Fibroblast of lung (primary cell): ENCODE measurements at regions not wholly inside any gene's neighbourhood (a gene's known extent, or its start where the extent isn't known, plus 50 kb on each side); places are given as distances from the start of the nearest gene placed in this dataset.

Experiments
- DNase-seq, 2 donors: peaks; one replicate each; pipeline versions ENCODE4 v3.0.0 to v3.0.0-alpha.2; 2010; ENCODE audit warnings: low read depth in 2 of 2
- H2AFZ ChIP-seq: 2 replicates; pipeline ENCODE4 v1.5.1; 2012; ENCODE audit warnings: low read length, control low read depth, inconsistent platforms
- H3K27ac ChIP-seq: 2 replicates; pipeline ENCODE4 v1.5.1; 2011; ENCODE audit warnings: low read length, control low read depth; ENCODE audit not compliant: insufficient read depth
- H3K27me3 ChIP-seq: 2 replicates; pipeline ENCODE4 v1.5.1; 2011; ENCODE audit warnings: mild to moderate bottlenecking, low read length; ENCODE audit not compliant: control insufficient read depth, insufficient read depth
- H3K36me3 ChIP-seq: 2 replicates; pipeline ENCODE4 v1.5.1; 2011; ENCODE audit warnings: low read length; ENCODE audit not compliant: control insufficient read depth, insufficient read depth
- H3K4me1 ChIP-seq: 2 replicates; pipeline ENCODE4 v1.5.1; 2011; ENCODE audit warnings: low read length; ENCODE audit not compliant: control insufficient read depth, insufficient read depth; ENCODE audit errors: extremely low read depth
- H3K4me2 ChIP-seq: 2 replicates; pipeline ENCODE4 v1.5.1; 2011; ENCODE audit warnings: low read length, control low read depth; ENCODE audit not compliant: insufficient read depth; ENCODE audit errors: extremely low read depth
- H3K4me3 ChIP-seq, 4 experiments: fragments of 200-600 bp in 1 of 4; sonication (generic) in 1 of 4; replicated peaks in 1 of 4; 2 replicates each; pipeline ENCODE4 v1.5.1; 2011 to 2016; ENCODE audit warnings: low read length in 4 of 4, low read depth in 3 of 4, mild to moderate bottlenecking in 3 of 4, control low read depth in 2 of 4, inconsistent platforms in 1 of 4, mixed read lengths in 1 of 4; ENCODE audit not compliant: insufficient read depth in 1 of 4; ENCODE audit errors: control extremely low read depth in 1 of 4
- H3K79me2 ChIP-seq: 2 replicates; pipeline ENCODE4 v1.5.1; 2012; ENCODE audit warnings: mild to moderate bottlenecking, low read length, inconsistent platforms; ENCODE audit not compliant: control insufficient read depth, insufficient read depth
- H3K9ac ChIP-seq: 2 replicates; pipeline ENCODE4 v1.5.1; 2011; ENCODE audit warnings: mild to moderate bottlenecking, low read length, control low read depth; ENCODE audit not compliant: insufficient read depth
- H3K9me3 ChIP-seq: 2 replicates; pipeline ENCODE4 v1.5.1; 2012; ENCODE audit warnings: low read depth, low read length; ENCODE audit not compliant: control insufficient read depth, insufficient read depth
- H4K20me1 ChIP-seq: 2 replicates; pipeline ENCODE4 v1.5.1; 2011; ENCODE audit warnings: low read length; ENCODE audit not compliant: control insufficient read depth, insufficient read depth; ENCODE audit errors: extremely low read depth
- CTCF ChIP-seq, 2 donors: IDR thresholded peaks in 1 of 2; conservative IDR thresholded peaks in 1 of 2; 1 replicate in 1 of 2; 2 replicates in 1 of 2; pipeline ENCODE4 v1.5.1; 2011 to 2012; ENCODE audit warnings: low read length in 2 of 2, control low read depth in 1 of 2, inconsistent platforms in 1 of 2, low read depth in 1 of 2, mild to moderate bottlenecking in 1 of 2
- EZH2 ChIP-seq: IDR thresholded peaks from 2 replicates; pipeline ENCODE4 v1.5.1; 2012; ENCODE audit warnings: low read length, control low read depth, mild to moderate bottlenecking; ENCODE audit errors: missing control alignments

- no peaks in the 10 kb centered on the region for H3K4me1 ChIP-seq
- no peak overlapping the region for H3K9ac ChIP-seq
- TF ChIP-seq CTCF (conservative IDR thresholded peaks at IDR 0.05 in 1 of 2, IDR thresholded peaks at IDR 0.05 in 1 of 2; ENCODE audit: low read depth in 1 of 2, low read length in 2 of 2) = no peak
- TF ChIP-seq EZH2 = no peak
- H3K79me2 ChIP-seq = no peaks in the 10 kb centered on the region
- H3K4me3 ChIP-seq = no peak overlapping the region
- no peaks in the 10 kb centered on the region for H4K20me1 ChIP-seq
- H3K27ac ChIP-seq = no peak overlapping the region
- H3K9me3 ChIP-seq = no peaks in the 10 kb centered on the region
- H3K36me3 ChIP-seq = no peaks in the 10 kb centered on the region
- no peak for DNase-seq
- no peak overlapping the region for H2AFZ ChIP-seq
- no peak overlapping the region for H3K4me2 ChIP-seq
- H3K27me3 ChIP-seq = no peaks in the 10 kb centered on the region
These were observed 1100.1 kb downstream of the BRD1 start for GRCh38 chr22:48727454-48728058.

- Histone ChIP-seq H3K27ac (no peak overlapping the region), H3K27me3 (no peaks in the 10 kb centered on the region), H2AFZ (no peak overlapping the region), H3K79me2 (no peaks in the 10 kb centered on the region), H3K4me3 (no peak overlapping the region), H3K36me3 (no peaks in the 10 kb centered on the region), H3K4me1 (no peaks in the 10 kb centered on the region), H3K9ac (no peak overlapping the region), H3K4me2 (no peak overlapping the region), H3K9me3 (no peaks in the 10 kb centered on the region), H4K20me1 (no peaks in the 10 kb centered on the region)
- TF ChIP-seq EZH2 (no peak), CTCF (conservative IDR thresholded peaks at IDR 0.05 in 1 of 2, IDR thresholded peaks at IDR 0.05 in 1 of 2; ENCODE audit: low read depth in 1 of 2, low read length in 2 of 2) (no peak)
- DNase-seq = no peak
These were observed 1102.8 kb downstream of the BRD1 start for GRCh38 chr22:48724899-48725298.

GRCh38 chr22:48722661-48723060 is 1105.0 kb downstream of the BRD1 start:
- no peak for DNase-seq
- no peaks in the 10 kb centered on the region for H3K9me3 ChIP-seq
- no peaks in the 10 kb centered on the region for H3K36me3 ChIP-seq

More at GRCh38 chr22:48722661-48723060, 1105.0 kb downstream of the BRD1 start:
- Histone ChIP-seq H2AFZ (no peak overlapping the region), H3K9ac (no peak overlapping the region), H3K4me3 (no peak overlapping the region), H3K27ac (no peak overlapping the region), H4K20me1 (no peaks in the 10 kb centered on the region), H3K4me2 (no peak overlapping the region), H3K27me3 (no peaks in the 10 kb centered on the region), H3K4me1 (no peaks in the 10 kb centered on the region), H3K79me2 (no peaks in the 10 kb centered on the region)
- TF ChIP-seq EZH2 (no peak), CTCF (conservative IDR thresholded peaks at IDR 0.05 in 1 of 2, IDR thresholded peaks at IDR 0.05 in 1 of 2; ENCODE audit: low read depth in 1 of 2, low read length in 2 of 2) (no peak)
